ENCODE measurements at regions not wholly inside any gene's neighbourhood (a gene's known extent, or its start where the extent isn't known, plus 50 kb on each side); places are given as distances from the start of the nearest gene placed in this dataset.
"Not testable (repeated sequence)": the region's sequence is repeated elsewhere in the genome, so short reads cannot be mapped to it uniquely, and the experiment has no call there.

DNA sequence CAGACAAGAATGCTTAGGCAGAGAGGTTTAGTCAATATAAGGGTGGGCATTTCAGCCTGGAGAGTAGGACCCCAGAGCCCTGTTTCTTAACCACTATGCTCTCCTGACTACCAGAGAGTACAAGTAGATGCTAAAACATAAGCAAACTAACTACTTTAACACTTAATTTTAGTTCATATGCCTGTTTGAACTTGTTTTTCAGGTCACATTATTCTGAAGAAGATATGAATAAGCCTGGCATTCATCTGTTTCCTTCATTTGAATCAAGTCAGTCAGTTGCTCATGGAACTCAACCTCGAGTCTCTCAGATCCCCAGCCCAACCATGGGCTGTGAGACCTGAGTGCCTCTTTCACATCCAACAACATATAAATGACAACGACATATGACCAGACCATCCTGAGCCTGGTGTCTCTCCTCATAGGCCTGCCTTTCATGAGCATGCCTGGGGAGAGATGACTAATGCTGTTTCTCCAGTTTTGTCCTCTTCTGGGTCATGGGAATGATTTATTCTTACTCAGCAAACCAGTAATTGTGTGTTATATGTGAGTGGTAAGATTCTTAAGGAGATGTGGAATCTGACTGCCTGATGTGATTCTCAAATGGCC is 251.1 kb upstream of the BTG1 start:
- no peak for DNase-seq
- Histone ChIP-seq H3K4me1 (ENCODE audit: control insufficient read depth, insufficient read depth, low read length, poor library complexity, severe bottlenecking) (peaks cover 58% of the 10 kb centered on the region), H3K36me3 (ENCODE audit: control insufficient read depth, insufficient read depth, low read length) (no peaks in the 10 kb centered on the region), H3K27ac (ENCODE audit: insufficient read depth, low read length, poor library complexity, severe bottlenecking) (peak overlapping the region; percentile 28), H3K9me3 (ENCODE audit: control insufficient read depth, low read length) (peaks cover 6% of the 10 kb centered on the region), H3K4me3 (ENCODE audit: insufficient read depth, low read depth, low read length, poor library complexity, severe bottlenecking) (no peak overlapping the region), H3K27me3 (replicated peaks; ENCODE audit: control insufficient read depth, insufficient read depth, low read length, poor library complexity, severe bottlenecking) (no peaks in the 10 kb centered on the region)

DNA sequence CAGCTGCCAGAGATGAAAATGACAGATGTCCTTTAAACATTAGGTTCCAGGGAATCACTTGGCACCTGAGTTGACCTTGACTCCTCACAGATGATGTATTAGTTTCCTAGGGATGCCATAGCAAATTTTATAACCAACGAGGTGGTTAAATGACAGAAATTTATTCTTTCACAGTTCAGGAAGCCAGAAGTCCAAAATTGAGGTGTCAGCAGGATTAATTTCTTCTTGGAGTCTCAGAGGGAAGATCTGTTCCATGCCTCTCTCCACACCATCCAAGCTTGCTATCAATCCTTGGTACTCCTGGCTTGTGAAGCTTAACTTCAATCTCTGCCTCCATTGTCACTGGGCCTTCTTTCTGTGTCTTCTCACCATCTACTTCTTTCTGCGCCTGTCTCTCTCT is 249.7 kb upstream of the BTG1 start:
- H3K4me3 ChIP-seq (ENCODE audit: insufficient read depth, low read depth, low read length, poor library complexity, severe bottlenecking) = no peak overlapping the region

DNA sequence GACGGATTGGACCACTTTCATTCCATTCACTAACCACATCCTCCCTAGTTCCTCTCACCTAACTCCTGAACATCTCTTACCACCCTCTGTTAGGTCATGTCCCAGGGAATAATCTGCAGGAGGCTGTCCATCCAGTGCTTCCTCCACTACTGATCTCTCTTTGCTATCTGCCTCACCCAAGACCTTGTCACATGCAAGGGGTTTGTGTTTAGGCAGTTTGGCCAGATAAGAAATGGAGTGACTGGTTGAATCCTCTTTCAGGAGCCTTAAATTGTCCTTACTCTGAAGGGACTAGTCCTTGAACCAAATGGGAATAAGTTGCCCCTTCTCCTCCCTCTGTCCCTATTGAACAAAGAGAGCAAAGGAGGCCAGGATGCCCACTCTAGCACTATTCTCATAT is 249.2 kb upstream of the BTG1 start:
- DNase-seq = no peak
- peak overlapping the region; percentile 0 for H3K4me3 ChIP-seq (ENCODE audit: insufficient read depth, low read depth, low read length, poor library complexity, severe bottlenecking)
- H3K36me3 ChIP-seq (ENCODE audit: control insufficient read depth, insufficient read depth, low read length) = no peaks in the 10 kb centered on the region
- no peak overlapping the region for H3K27ac ChIP-seq (ENCODE audit: insufficient read depth, low read length, poor library complexity, severe bottlenecking)
- no peaks in the 10 kb centered on the region for H3K27me3 ChIP-seq (replicated peaks; ENCODE audit: control insufficient read depth, insufficient read depth, low read length, poor library complexity, severe bottlenecking)
- H3K9me3 ChIP-seq (ENCODE audit: control insufficient read depth, low read length) = peaks cover 6% of the 10 kb centered on the region
- H3K4me1 ChIP-seq (ENCODE audit: control insufficient read depth, insufficient read depth, low read length, poor library complexity, severe bottlenecking) = peaks cover 43% of the 10 kb centered on the region

More for the DNA sequence above, 249.7 kb upstream of the BTG1 start:
- DNase-seq = no peak
- H3K9me3 ChIP-seq (ENCODE audit: control insufficient read depth, low read length) = peaks cover 6% of the 10 kb centered on the region
- no peak overlapping the region for H3K27ac ChIP-seq (ENCODE audit: insufficient read depth, low read length, poor library complexity, severe bottlenecking)
- peaks cover 47% of the 10 kb centered on the region for H3K4me1 ChIP-seq (ENCODE audit: control insufficient read depth, insufficient read depth, low read length, poor library complexity, severe bottlenecking)
- no peaks in the 10 kb centered on the region for H3K36me3 ChIP-seq (ENCODE audit: control insufficient read depth, insufficient read depth, low read length)
- no peaks in the 10 kb centered on the region for H3K27me3 ChIP-seq (replicated peaks; ENCODE audit: control insufficient read depth, insufficient read depth, low read length, poor library complexity, severe bottlenecking)

DNA sequence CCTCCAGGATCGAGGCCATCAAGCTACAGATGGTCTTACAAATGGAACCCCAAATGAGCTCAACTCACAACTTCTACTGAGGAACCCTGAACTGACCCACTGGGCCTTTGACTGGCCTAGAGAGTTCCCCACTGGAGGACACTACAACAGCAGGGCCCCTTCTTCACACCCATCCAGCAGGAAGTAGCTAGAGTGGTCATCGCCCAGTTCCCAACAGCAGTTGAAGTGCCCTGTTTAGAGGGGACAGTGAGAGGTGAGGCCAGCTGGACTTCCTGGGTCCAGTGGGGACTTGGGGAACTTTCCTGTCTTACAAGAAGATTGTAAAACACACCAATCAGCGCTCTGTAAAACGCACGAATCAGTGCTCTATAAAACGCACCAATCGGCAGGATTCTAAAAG is 247.9 kb upstream of the BTG1 start:
- Histone ChIP-seq H3K27me3 (replicated peaks; ENCODE audit: control insufficient read depth, insufficient read depth, low read length, poor library complexity, severe bottlenecking) (no peaks in the 10 kb centered on the region), H3K27ac (ENCODE audit: insufficient read depth, low read length, poor library complexity, severe bottlenecking) (no peak overlapping the region), H3K36me3 (ENCODE audit: control insufficient read depth, insufficient read depth, low read length) (no peaks in the 10 kb centered on the region), H3K4me3 (ENCODE audit: insufficient read depth, low read depth, low read length, poor library complexity, severe bottlenecking) (no peak overlapping the region), H3K9me3 (ENCODE audit: control insufficient read depth, low read length) (peaks cover 6% of the 10 kb centered on the region), H3K4me1 (ENCODE audit: control insufficient read depth, insufficient read depth, low read length, poor library complexity, severe bottlenecking) (peaks cover 30% of the 10 kb centered on the region)
- DNase-seq = no peak

DNA sequence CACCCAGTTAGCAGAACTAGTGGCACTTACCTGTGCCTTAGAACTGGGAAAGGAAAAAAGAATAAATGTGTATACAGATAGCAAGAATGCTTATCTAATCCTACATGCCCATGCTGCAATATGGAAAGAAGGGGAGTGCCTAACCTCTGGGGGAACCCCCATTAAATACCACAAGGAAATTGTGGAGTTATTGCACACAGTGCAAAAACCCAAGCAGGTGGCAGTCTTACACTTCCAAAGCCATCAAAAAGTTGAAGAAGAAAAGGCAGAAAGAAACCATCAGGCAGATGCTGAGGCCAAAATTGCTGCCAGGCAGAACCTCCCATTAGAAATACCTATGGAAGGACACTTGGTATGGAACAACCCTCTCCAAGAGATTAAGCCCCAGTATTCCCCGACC is 246.1 kb upstream of the BTG1 start:
- H3K9me3 ChIP-seq (ENCODE audit: control insufficient read depth, low read length); H3K27me3 ChIP-seq (replicated peaks; ENCODE audit: control insufficient read depth, insufficient read depth, low read length, poor library complexity, severe bottlenecking); H3K27ac ChIP-seq (ENCODE audit: insufficient read depth, low read length, poor library complexity, severe bottlenecking); H3K36me3 ChIP-seq (ENCODE audit: control insufficient read depth, insufficient read depth, low read length); H3K4me3 ChIP-seq (ENCODE audit: insufficient read depth, low read depth, low read length, poor library complexity, severe bottlenecking); DNase-seq: not testable (repeated sequence)
- H3K4me1 ChIP-seq (ENCODE audit: control insufficient read depth, insufficient read depth, low read length, poor library complexity, severe bottlenecking) = peaks cover 19% of the 10 kb centered on the region

DNA sequence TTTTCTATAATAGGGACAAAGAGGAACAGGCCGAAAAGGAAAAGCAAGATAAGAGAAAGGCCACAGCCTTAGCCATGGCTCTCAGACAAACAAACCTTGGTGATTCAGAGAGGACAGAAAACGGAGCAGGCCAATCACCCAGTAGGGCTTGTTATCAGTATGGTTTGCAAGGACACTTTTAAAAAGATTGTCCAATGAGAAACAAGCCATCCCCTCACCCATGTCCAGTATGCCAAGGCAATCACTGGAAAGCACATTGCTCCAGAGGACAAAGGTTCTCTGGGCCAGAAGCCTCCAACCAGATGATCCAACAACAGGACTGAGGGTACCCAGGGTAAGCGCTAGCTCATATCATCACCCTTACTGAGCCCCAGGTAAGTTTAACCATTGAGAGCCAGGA is 243.8 kb upstream of the BTG1 start:
- DNase-seq = no peak
- Histone ChIP-seq H3K4me1 (ENCODE audit: control insufficient read depth, insufficient read depth, low read length, poor library complexity, severe bottlenecking) (peaks cover 3% of the 10 kb centered on the region), H3K27ac (ENCODE audit: insufficient read depth, low read length, poor library complexity, severe bottlenecking) (no peak overlapping the region), H3K4me3 (ENCODE audit: insufficient read depth, low read depth, low read length, poor library complexity, severe bottlenecking) (no peak overlapping the region), H3K36me3 (ENCODE audit: control insufficient read depth, insufficient read depth, low read length) (no peaks in the 10 kb centered on the region), H3K27me3 (replicated peaks; ENCODE audit: control insufficient read depth, insufficient read depth, low read length, poor library complexity, severe bottlenecking) (no peaks in the 10 kb centered on the region), H3K9me3 (ENCODE audit: control insufficient read depth, low read length) (peaks cover 6% of the 10 kb centered on the region)

DNA sequence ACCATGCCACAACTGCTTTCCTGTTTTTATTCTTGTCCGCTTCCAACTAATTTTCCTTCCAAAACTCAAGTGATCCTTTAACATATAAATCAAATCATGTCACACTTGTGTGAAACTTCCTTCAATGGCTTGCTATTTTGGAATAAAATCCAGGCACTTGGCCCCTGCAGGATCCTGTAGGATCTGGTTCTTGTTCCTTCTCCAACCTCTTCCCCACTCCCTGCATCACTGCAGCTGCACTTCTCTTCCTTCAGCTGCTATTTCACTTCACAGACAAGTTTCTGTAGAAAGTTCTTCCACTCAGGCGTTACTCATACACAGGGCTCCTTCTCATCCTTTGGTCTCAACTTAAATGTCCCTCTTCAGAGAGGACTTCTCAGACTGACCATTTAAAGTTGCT is 239.7 kb upstream of the BTG1 start:
- H3K27ac ChIP-seq (ENCODE audit: insufficient read depth, low read length, poor library complexity, severe bottlenecking) = no peak overlapping the region
- H3K27me3 ChIP-seq (replicated peaks; ENCODE audit: control insufficient read depth, insufficient read depth, low read length, poor library complexity, severe bottlenecking) = no peaks in the 10 kb centered on the region

DNA sequence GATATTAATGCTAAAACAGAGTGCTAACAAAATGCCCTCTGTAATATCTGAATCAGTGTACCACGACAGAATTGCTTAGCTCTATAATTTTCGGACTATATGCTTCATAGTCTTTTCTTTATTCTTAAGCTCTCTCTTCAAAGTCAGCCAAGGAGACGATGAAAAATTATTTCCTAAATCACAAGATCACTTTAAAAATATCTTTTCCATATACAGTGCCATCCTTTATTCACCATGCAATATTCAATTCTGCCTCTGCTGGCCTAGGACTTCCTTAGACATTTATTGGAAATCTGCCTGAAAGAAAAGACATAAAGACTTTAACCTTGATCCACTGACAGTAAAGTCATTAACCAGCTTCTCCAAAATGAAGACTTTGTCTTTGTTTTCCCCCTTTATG is 238.9 kb upstream of the BTG1 start:
- Histone ChIP-seq H3K9me3 (ENCODE audit: control insufficient read depth, low read length) (no peaks in the 10 kb centered on the region), H3K4me1 (ENCODE audit: control insufficient read depth, insufficient read depth, low read length, poor library complexity, severe bottlenecking) (peaks cover 5% of the 10 kb centered on the region), H3K36me3 (ENCODE audit: control insufficient read depth, insufficient read depth, low read length) (no peaks in the 10 kb centered on the region), H3K27ac (ENCODE audit: insufficient read depth, low read length, poor library complexity, severe bottlenecking) (no peak overlapping the region), H3K4me3 (ENCODE audit: insufficient read depth, low read depth, low read length, poor library complexity, severe bottlenecking) (no peak overlapping the region), H3K27me3 (replicated peaks; ENCODE audit: control insufficient read depth, insufficient read depth, low read length, poor library complexity, severe bottlenecking) (no peaks in the 10 kb centered on the region)
- no peak for DNase-seq

More for the DNA sequence above, 239.7 kb upstream of the BTG1 start:
- no peaks in the 10 kb centered on the region for H3K9me3 ChIP-seq (ENCODE audit: control insufficient read depth, low read length)
- H3K36me3 ChIP-seq (ENCODE audit: control insufficient read depth, insufficient read depth, low read length) = no peaks in the 10 kb centered on the region
- H3K4me3 ChIP-seq (ENCODE audit: insufficient read depth, low read depth, low read length, poor library complexity, severe bottlenecking) = no peak overlapping the region
- DNase-seq = no peak
- H3K4me1 ChIP-seq (ENCODE audit: control insufficient read depth, insufficient read depth, low read length, poor library complexity, severe bottlenecking) = no peaks in the 10 kb centered on the region

DNA sequence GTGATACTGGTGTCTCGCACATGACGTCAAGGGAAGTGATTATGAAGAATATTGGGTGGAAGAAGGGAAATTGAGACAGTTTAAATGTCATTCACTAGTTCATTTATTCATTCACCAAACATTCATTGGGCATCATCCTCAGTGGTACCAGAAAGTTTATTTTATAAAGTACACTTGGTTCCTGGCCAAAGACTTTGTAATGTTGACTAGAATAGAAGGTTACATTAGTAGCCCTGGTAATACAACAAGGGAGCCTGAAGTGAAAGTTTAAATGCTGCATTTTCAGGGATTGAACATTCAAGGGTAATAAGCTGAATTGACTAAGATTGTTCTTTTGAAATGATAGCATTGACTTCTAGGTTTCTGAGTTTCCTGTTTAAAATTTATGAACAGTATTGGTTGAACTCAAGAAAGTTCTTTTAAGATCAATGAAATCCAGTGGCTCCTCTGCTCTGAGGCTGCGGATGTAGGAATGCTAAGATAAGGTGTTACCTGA is 236.8 kb upstream of the BTG1 start:
- H3K36me3 ChIP-seq (ENCODE audit: control insufficient read depth, insufficient read depth, low read length) = no peaks in the 10 kb centered on the region
- H3K4me1 ChIP-seq (ENCODE audit: control insufficient read depth, insufficient read depth, low read length, poor library complexity, severe bottlenecking) = peaks cover 16% of the 10 kb centered on the region
- H3K27ac ChIP-seq (ENCODE audit: insufficient read depth, low read length, poor library complexity, severe bottlenecking) = no peak overlapping the region
- H3K27me3 ChIP-seq (replicated peaks; ENCODE audit: control insufficient read depth, insufficient read depth, low read length, poor library complexity, severe bottlenecking) = no peaks in the 10 kb centered on the region
- no peaks in the 10 kb centered on the region for H3K9me3 ChIP-seq (ENCODE audit: control insufficient read depth, low read length)
- H3K4me3 ChIP-seq (ENCODE audit: insufficient read depth, low read depth, low read length, poor library complexity, severe bottlenecking) = no peak overlapping the region
- no peak for DNase-seq

DNA sequence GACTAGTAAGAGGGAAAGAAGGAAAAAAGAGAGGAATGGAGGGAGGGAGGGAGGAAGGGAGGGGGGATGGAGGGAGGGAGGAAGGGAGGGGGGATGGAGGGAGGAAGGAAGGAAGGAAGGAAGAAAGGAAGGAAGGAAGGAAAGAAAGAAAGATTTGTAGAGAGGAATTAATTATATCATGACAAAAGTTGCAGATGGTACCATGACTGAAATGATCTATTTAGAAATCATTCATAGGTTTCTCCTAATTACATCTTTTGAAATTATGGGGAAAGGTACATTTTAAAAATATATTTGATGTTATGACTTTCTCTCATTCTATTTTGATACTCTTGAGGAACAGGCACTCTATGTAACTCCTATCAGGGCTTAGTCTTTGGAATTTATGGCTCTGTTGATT is 236.2 kb upstream of the BTG1 start:
- H3K36me3 ChIP-seq (ENCODE audit: control insufficient read depth, insufficient read depth, low read length) = no peaks in the 10 kb centered on the region
- no peak for DNase-seq
- H3K4me3 ChIP-seq (ENCODE audit: insufficient read depth, low read depth, low read length, poor library complexity, severe bottlenecking) = no peak overlapping the region
- no peaks in the 10 kb centered on the region for H3K9me3 ChIP-seq (ENCODE audit: control insufficient read depth, low read length)
- no peak overlapping the region for H3K27ac ChIP-seq (ENCODE audit: insufficient read depth, low read length, poor library complexity, severe bottlenecking)
- peaks cover 16% of the 10 kb centered on the region for H3K4me1 ChIP-seq (ENCODE audit: control insufficient read depth, insufficient read depth, low read length, poor library complexity, severe bottlenecking)
- no peaks in the 10 kb centered on the region for H3K27me3 ChIP-seq (replicated peaks; ENCODE audit: control insufficient read depth, insufficient read depth, low read length, poor library complexity, severe bottlenecking)

Measured in effector memory CD4-positive, alpha-beta T cell (primary cell).